ENCODE measurements at regions not wholly inside any gene's neighbourhood (a gene's known extent, or its start where the extent isn't known, plus 50 kb on each side); places are given as distances from the start of the nearest gene placed in this dataset.

- Histone ChIP-seq H3K9me3 (no peaks in the 10 kb centered on the region), H3K36me3 (no peaks in the 10 kb centered on the region), H3K4me1 (no peaks in the 10 kb centered on the region), H3K4me3 (no peak overlapping the region), H3K27ac (no peak overlapping the region), H3K27me3 (no peaks in the 10 kb centered on the region)
- intact Hi-C loops (cut with DNase I; ENCODE audit: low total_unique reads) = loop anchor here (5.0 kb wide), 1 partner anchor 738 kb away; no protein-coding TSS in a partner anchor
- TF ChIP-seq POLR2A (IDR thresholded peaks at IDR 0.05) = no peak
- TF ChIP-seq CTCF (IDR thresholded peaks at IDR 0.05) = no peak
- TF ChIP-seq POLR2AphosphoS5 (IDR thresholded peaks at IDR 0.05) = no peak
- DNase-seq (ENCODE audit: low spot score in 2 of 2) = no peak
Measured at GRCh38 chr7:51639661-51640334, 323.2 kb upstream of the COBL start.

GRCh38 chr7:51636503-51636902 is 319.9 kb upstream of the COBL start:
- Histone ChIP-seq H3K4me3 (no peak overlapping the region), H3K27ac (no peak overlapping the region), H3K36me3 (no peaks in the 10 kb centered on the region), H3K27me3 (no peaks in the 10 kb centered on the region), H3K4me1 (no peaks in the 10 kb centered on the region), H3K9me3 (no peaks in the 10 kb centered on the region)
- no peak for TF ChIP-seq POLR2AphosphoS5 (IDR thresholded peaks at IDR 0.05)
- TF ChIP-seq CTCF (IDR thresholded peaks at IDR 0.05) = no peak
- no peak for DNase-seq (ENCODE audit: low spot score in 2 of 2)
- intact Hi-C loops (cut with DNase I; ENCODE audit: low total_unique reads) = loop anchor here (5.0 kb wide), 1 partner anchor 741 kb away; no protein-coding TSS in a partner anchor

GRCh38 chr7:51635775-51636174 is 319.2 kb upstream of the COBL start:
- Histone ChIP-seq H3K4me1 (no peaks in the 10 kb centered on the region), H3K4me3 (no peak overlapping the region), H3K27ac (no peak overlapping the region), H3K36me3 (no peaks in the 10 kb centered on the region), H3K27me3 (no peaks in the 10 kb centered on the region), H3K9me3 (peaks cover 0 to 4% of the 10 kb centered on the region in 2 donors)
- no peak for DNase-seq (ENCODE audit: low spot score in 2 of 2)
- intact Hi-C loops (cut with DNase I; ENCODE audit: low total_unique reads) = loop anchor here (5.0 kb wide), 1 partner anchor 742 kb away; no protein-coding TSS in a partner anchor
- TF ChIP-seq POLR2A (IDR thresholded peaks at IDR 0.05) = no peak
- no peak for TF ChIP-seq POLR2AphosphoS5 (IDR thresholded peaks at IDR 0.05)
- no peak for TF ChIP-seq CTCF (IDR thresholded peaks at IDR 0.05)

- Histone ChIP-seq H3K9me3 (peaks cover 0 to 5% of the 10 kb centered on the region in 2 donors), H3K27me3 (no peaks in the 10 kb centered on the region), H3K36me3 (no peaks in the 10 kb centered on the region), H3K4me3 (no peak overlapping the region), H3K4me1 (no peaks in the 10 kb centered on the region), H3K27ac (no peak overlapping the region)
- TF ChIP-seq CTCF (IDR thresholded peaks at IDR 0.05) (no peak), POLR2A (IDR thresholded peaks at IDR 0.05) (no peak), POLR2AphosphoS5 (IDR thresholded peaks at IDR 0.05) (no peak)
- DNase-seq (ENCODE audit: low spot score in 2 of 2) = no peak
- intact Hi-C loops (cut with DNase I; ENCODE audit: low total_unique reads) = no loop called here
Measured at GRCh38 chr7:51634538-51634937, 317.9 kb upstream of the COBL start.

GRCh38 chr7:51634025-51634424 is 317.4 kb upstream of the COBL start:
- intact Hi-C loops (cut with DNase I; ENCODE audit: low total_unique reads) = no loop called here
- Histone ChIP-seq H3K4me1 (no peaks in the 10 kb centered on the region), H3K27ac (no peak overlapping the region), H3K4me3 (no peak overlapping the region), H3K9me3 (peaks cover 0 to 5% of the 10 kb centered on the region in 2 donors), H3K36me3 (no peaks in the 10 kb centered on the region), H3K27me3 (no peaks in the 10 kb centered on the region)
- no peak for TF ChIP-seq CTCF (IDR thresholded peaks at IDR 0.05)
- no peak for TF ChIP-seq POLR2AphosphoS5 (IDR thresholded peaks at IDR 0.05)
- no peak for TF ChIP-seq POLR2A (IDR thresholded peaks at IDR 0.05)
- no peak for DNase-seq (ENCODE audit: low spot score in 2 of 2)

Data from breast epithelium (tissue), 4 donors.